IPS DF 19.7 (cell line): ENCODE measurements at regions not wholly inside any gene's neighbourhood (a gene's known extent, or its start where the extent isn't known, plus 50 kb on each side); places are given as distances from the start of the nearest gene placed in this dataset.

Experiments
- DNase-seq: peaks from one replicate; pipeline ENCODE4 v3.0.0-alpha.2; 2013; ENCODE audit warnings: low read depth, low spot score

GRCh38 chr10:25661632-25662031 is 272.4 kb upstream of the MYO3A start:
- DNase-seq, result no peak

GRCh38 chr10:25666276-25666675 is 267.8 kb upstream of the MYO3A start:
- no peak for DNase-seq

- DNase-seq, result no peak
Observed at GRCh38 chr10:25675204-25675603, 258.8 kb upstream of the MYO3A start.

- no peak for DNase-seq
Observed at GRCh38 chr10:25675615-25676014, 258.4 kb upstream of the MYO3A start.

- DNase-seq, result no peak
Observed at GRCh38 chr10:25678220-25678619, 255.8 kb upstream of the MYO3A start.

- DNase-seq, result no peak
Observed at GRCh38 chr10:25678666-25679065, 255.4 kb upstream of the MYO3A start.

- DNase-seq, result no peak
Observed at GRCh38 chr10:25682203-25682851, 251.7 kb upstream of the MYO3A start.

GRCh38 chr10:25683344-25683743 is 250.7 kb upstream of the MYO3A start:
- DNase-seq, result no peak

- no peak for DNase-seq
Observed at GRCh38 chr10:25687521-25687920, 246.5 kb upstream of the MYO3A start.

- DNase-seq, result no peak
Observed at GRCh38 chr10:25689346-25690100, 244.5 kb upstream of the MYO3A start.

- DNase-seq, result no peak
Observed at GRCh38 chr10:25692761-25693160, 241.3 kb upstream of the MYO3A start.

GRCh38 chr10:25694206-25694933 is 239.7 kb upstream of the MYO3A start:
- no peak for DNase-seq

- no peak for DNase-seq
Observed at GRCh38 chr10:25694971-25695370, 239.1 kb upstream of the MYO3A start.

- no peak for DNase-seq
Observed at GRCh38 chr10:25695586-25695985, 238.4 kb upstream of the MYO3A start.

GRCh38 chr10:25696013-25696708 is 237.9 kb upstream of the MYO3A start:
- DNase-seq, result no peak

- no peak for DNase-seq
Observed at GRCh38 chr10:25697412-25697811, 236.6 kb upstream of the MYO3A start.

GRCh38 chr10:25698638-25699037 is 235.4 kb upstream of the MYO3A start:
- DNase-seq, result no peak

- no peak for DNase-seq
Observed at GRCh38 chr10:25699631-25700030, 234.4 kb upstream of the MYO3A start.

- no peak for DNase-seq
Observed at GRCh38 chr10:25701652-25702051, 232.4 kb upstream of the MYO3A start.

- DNase-seq, result no peak
Observed at GRCh38 chr10:25704622-25705021, 229.4 kb upstream of the MYO3A start.

GRCh38 chr10:25707572-25707971 is 226.5 kb upstream of the MYO3A start:
- no peak for DNase-seq
